ENCODE measurements at regions not wholly inside any gene's neighbourhood (a gene's known extent, or its start where the extent isn't known, plus 50 kb on each side); places are given as distances from the start of the nearest gene placed in this dataset.

DNA sequence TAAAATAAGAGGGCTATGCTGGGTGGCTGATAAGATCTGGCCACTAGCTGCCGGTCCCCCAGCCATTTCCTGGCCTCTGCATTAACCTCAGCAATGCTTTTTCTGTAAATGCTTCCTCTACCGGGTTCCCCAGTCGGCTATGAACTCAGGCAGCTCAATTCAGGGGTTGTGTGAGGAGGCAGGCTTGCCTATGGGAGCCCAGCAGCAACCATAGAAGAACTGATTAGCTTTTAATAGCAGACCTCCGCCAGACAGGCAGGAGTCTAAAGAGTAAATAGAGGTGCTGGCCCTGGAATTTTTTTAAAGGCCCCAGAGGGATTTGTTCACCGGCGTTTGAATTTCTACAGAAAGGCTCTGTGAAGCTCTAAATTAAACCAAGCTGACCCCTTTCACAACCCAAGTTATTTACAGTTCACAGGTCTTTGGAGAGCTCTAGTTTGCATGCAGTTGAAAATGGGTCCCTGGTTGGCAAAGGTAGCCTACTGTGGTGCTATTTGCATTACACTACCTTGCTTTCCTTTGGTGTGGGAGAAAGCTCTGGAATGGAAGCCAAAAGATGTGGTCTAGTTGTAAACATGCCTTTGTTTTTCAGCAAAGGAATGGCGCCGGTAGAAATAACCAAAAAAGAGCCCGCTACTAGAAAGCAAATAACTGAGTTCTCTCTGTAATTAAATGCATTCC, 289.7 kb upstream of the SEMA6A start (continued):
- TF ChIP-seq, protein P1, sequence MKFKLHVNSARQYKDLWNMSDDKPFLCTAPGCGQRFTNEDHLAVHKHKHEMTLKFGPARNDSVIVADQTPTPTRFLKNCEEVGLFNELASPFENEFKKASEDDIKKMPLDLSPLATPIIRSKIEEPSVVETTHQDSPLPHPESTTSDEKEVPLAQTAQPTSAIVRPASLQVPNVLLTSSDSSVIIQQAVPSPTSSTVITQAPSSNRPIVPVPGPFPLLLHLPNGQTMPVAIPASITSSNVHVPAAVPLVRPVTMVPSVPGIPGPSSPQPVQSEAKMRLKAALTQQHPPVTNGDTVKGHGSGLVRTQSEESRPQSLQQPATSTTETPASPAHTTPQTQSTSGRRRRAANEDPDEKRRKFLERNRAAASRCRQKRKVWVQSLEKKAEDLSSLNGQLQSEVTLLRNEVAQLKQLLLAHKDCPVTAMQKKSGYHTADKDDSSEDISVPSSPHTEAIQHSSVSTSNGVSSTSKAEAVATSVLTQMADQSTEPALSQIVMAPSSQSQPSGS (CRISPR knock-in tag; IDR thresholded peaks at IDR 0.05; ENCODE audit: borderline replicate concordance, low read depth), result no peak
- TF ChIP-seq, protein P2, sequence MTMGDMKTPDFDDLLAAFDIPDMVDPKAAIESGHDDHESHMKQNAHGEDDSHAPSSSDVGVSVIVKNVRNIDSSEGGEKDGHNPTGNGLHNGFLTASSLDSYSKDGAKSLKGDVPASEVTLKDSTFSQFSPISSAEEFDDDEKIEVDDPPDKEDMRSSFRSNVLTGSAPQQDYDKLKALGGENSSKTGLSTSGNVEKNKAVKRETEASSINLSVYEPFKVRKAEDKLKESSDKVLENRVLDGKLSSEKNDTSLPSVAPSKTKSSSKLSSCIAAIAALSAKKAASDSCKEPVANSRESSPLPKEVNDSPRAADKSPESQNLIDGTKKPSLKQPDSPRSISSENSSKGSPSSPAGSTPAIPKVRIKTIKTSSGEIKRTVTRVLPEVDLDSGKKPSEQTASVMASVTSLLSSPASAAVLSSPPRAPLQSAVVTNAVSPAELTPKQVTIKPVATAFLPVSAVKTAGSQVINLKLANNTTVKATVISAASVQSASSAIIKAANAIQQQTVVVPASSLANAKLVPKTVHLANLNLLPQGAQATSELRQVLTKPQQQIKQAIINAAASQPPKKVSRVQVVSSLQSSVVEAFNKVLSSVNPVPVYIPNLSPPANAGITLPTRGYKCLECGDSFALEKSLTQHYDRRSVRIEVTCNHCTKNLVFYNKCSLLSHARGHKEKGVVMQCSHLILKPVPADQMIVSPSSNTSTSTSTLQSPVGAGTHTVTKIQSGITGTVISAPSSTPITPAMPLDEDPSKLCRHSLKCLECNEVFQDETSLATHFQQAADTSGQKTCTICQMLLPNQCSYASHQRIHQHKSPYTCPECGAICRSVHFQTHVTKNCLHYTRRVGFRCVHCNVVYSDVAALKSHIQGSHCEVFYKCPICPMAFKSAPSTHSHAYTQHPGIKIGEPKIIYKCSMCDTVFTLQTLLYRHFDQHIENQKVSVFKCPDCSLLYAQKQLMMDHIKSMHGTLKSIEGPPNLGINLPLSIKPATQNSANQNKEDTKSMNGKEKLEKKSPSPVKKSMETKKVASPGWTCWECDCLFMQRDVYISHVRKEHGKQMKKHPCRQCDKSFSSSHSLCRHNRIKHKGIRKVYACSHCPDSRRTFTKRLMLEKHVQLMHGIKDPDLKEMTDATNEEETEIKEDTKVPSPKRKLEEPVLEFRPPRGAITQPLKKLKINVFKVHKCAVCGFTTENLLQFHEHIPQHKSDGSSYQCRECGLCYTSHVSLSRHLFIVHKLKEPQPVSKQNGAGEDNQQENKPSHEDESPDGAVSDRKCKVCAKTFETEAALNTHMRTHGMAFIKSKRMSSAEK (CRISPR knock-in tag; IDR thresholded peaks at IDR 0.05; ENCODE audit: borderline replicate concordance), result no peak
- TF ChIP-seq, protein P3, sequence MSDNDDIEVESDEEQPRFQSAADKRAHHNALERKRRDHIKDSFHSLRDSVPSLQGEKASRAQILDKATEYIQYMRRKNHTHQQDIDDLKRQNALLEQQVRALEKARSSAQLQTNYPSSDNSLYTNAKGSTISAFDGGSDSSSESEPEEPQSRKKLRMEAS (CRISPR knock-in tag; IDR thresholded peaks at IDR 0.05), result peak; percentile 26; the same call in 1 of the 2 replicates
- TF ChIP-seq FOXK1 (CRISPR knock-in tag; IDR thresholded peaks at IDR 0.05) (peak; percentile 92), ZNF671 (CRISPR knock-in tag; IDR thresholded peaks at IDR 0.05) (no peak), AR (CRISPR knock-in tag; IDR thresholded peaks at IDR 0.05) (no peak; the same call in 1 of the 2 replicates), NR2C2 (CRISPR knock-in tag; IDR thresholded peaks at IDR 0.05) (no peak), EMX1 (CRISPR knock-in tag; IDR thresholded peaks at IDR 0.05) (no peak), JUN (CRISPR knock-in tag; IDR thresholded peaks at IDR 0.05) (no peak), SMAD4 (CRISPR knock-in tag; IDR thresholded peaks at IDR 0.05) (no peak), MYBL2 (CRISPR knock-in tag; IDR thresholded peaks at IDR 0.05) (no peak), ZNF121 (CRISPR knock-in tag; IDR thresholded peaks at IDR 0.05) (no peak), NR3C1 (CRISPR knock-in tag; conservative IDR thresholded peaks at IDR 0.05; ENCODE audit: low read depth) (no peak), ZNF138 (CRISPR knock-in tag; conservative IDR thresholded peaks at IDR 0.05) (no peak)
- TF ChIP-seq, protein P4, sequence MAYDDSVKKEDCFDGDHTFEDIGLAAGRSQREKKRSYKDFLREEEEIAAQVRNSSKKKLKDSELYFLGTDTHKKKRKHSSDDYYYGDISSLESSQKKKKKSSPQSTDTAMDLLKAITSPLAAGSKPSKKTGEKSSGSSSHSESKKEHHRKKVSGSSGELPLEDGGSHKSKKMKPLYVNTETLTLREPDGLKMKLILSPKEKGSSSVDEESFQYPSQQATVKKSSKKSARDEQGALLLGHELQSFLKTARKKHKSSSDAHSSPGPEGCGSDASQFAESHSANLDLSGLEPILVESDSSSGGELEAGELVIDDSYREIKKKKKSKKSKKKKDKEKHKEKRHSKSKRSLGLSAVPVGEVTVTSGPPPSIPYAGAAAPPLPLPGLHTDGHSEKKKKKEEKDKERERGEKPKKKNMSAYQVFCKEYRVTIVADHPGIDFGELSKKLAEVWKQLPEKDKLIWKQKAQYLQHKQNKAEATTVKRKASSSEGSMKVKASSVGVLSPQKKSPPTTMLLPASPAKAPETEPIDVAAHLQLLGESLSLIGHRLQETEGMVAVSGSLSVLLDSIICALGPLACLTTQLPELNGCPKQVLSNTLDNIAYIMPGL (CRISPR knock-in tag; IDR thresholded peaks at IDR 0.05), result no peak
